ENCODE measurements at regions not wholly inside any gene's neighbourhood (a gene's known extent, or its start where the extent isn't known, plus 50 kb on each side); places are given as distances from the start of the nearest gene placed in this dataset.
A peak's percentile ranks its signal among the peaks of the same experiment; 100 is the strongest.

DNA sequence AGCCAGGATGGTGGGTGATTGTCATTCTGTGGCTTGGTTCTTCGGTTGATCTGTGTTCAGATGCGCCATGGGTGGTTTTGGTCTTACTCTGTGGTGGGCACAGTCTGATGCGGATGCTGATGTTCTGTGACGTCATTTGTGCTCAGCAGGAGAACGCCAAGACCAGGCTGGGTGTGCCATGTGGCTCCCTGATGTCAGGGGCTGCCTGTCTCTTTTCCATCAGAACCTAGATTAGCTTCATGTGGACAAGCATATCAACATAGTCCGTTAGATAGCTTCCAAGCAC lies 100.6 kb upstream of the ARL4C start:
- no peak for DNase-seq (ENCODE audit: extremely low read depth, low read depth)
- TF ChIP-seq, protein P1, sequence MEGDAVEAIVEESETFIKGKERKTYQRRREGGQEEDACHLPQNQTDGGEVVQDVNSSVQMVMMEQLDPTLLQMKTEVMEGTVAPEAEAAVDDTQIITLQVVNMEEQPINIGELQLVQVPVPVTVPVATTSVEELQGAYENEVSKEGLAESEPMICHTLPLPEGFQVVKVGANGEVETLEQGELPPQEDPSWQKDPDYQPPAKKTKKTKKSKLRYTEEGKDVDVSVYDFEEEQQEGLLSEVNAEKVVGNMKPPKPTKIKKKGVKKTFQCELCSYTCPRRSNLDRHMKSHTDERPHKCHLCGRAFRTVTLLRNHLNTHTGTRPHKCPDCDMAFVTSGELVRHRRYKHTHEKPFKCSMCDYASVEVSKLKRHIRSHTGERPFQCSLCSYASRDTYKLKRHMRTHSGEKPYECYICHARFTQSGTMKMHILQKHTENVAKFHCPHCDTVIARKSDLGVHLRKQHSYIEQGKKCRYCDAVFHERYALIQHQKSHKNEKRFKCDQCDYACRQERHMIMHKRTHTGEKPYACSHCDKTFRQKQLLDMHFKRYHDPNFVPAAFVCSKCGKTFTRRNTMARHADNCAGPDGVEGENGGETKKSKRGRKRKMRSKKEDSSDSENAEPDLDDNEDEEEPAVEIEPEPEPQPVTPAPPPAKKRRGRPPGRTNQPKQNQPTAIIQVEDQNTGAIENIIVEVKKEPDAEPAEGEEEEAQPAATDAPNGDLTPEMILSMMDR (IDR thresholded peaks at IDR 0.05; ENCODE audit: low read depth, low read length), result no peak

DNA sequence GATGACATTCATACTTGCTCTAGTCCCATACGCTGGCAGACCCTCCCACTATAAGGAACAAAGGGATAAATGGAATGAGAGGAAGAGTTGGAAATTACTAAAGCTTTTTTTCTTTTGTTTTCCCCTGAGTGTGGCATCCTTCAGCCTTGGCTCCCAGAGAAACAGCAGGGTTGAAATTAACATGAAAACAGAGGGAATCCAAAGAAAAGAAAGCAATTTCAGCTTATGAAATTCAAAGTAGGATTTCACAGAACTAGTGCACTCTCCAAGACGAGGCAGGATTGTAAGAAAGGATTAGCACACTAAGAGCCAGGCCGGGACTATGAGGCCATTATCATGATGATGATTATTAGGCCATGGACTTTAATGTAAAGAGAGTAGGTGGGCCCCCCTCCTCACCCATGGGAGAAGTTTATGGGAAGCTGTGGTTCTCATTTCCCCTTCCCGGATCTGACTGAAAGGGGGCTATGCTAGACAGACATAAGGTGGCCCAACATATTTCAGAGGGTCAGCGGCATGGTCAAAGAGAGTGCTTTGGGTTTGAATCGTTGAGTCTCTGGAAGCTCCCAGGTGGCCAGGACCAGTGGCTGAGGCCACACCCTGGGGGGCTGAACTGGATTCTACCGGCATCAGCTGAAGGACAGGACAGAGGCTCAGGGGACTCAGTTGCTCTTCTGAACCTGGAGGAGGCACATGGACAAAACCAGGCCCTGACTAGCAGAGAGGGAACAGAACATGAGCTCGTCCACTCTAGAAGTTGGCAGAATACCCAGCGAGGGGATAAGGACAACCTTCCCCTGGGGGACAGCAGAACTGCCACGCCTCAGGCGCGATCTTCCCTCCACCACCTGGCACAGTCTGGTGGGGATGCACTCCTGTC lies 100.1 kb upstream of the ARL4C start:
- TF ChIP-seq, protein P1 (IDR thresholded peaks at IDR 0.05; ENCODE audit: low read depth, low read length), result no peak
- DNase-seq (ENCODE audit: extremely low read depth, low read depth), result no peak

DNA sequence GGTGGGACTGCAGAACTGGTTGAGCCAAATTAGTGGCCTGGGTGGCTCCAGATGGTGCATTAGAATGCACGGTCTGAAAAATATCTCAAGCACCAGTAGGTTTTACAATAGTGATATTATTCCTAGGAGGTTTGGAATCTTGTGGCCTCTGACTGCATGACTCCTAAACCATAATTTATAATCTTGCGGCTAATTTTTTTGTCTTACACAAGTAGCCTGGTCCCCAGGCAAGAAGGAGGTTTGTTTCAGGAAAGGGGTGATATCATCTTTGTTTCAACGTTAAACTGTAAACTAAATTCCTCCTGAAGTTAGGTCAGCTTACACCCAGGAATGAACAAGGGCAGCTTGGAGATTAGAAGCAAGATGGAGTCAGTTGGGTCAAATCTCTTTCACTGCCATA lies 98.9 kb upstream of the ARL4C start:
- DNase-seq (ENCODE audit: extremely low read depth, low read depth), result peak; percentile 7
- TF ChIP-seq, protein P1 (IDR thresholded peaks at IDR 0.05; ENCODE audit: low read depth, low read length), result no peak

DNA sequence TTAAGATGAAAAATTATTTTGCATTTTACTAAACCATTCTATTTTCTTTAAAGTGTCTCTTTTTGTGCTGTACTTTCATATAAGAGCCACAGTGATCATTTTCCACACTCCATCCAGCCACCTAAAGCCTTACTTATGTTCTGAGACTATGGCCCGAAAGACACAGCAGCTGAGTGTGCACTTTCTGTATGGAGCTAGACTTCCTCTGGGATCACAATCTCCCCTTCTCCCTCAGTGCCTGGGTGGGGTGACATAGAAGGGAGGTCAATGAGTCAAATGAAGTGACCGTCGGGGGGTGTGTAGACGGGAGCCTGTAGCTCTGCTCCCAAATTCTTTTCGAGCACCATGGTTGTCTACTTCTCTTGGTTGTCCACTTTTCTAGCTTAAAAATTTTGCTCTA lies 97.8 kb upstream of the ARL4C start:
- TF ChIP-seq, protein P1 (IDR thresholded peaks at IDR 0.05; ENCODE audit: low read depth, low read length), result no peak
- DNase-seq (ENCODE audit: extremely low read depth, low read depth), result no peak

DNA sequence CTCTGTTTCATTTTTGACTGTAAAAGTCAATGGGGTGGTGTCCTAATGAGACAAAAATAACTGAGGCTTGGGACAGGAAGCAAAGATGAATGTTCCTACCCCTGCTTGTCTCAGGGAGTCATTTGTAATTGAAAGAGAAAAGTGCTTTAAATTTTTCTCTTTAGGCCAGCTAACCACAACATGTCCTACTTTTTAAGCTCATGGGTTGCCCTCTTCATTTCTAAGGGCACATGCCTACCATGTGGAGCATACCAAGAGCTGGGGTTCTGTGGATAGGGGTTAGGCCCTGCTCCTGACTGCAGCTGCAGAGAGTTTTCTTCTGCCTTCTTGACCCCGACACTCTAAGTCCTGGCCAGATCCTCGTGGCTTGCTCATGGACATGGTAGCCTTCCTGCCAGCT lies 96.8 kb upstream of the ARL4C start:
- TF ChIP-seq, protein P1 (IDR thresholded peaks at IDR 0.05; ENCODE audit: low read depth, low read length), result no peak
- DNase-seq (ENCODE audit: extremely low read depth, low read depth), result no peak

DNA sequence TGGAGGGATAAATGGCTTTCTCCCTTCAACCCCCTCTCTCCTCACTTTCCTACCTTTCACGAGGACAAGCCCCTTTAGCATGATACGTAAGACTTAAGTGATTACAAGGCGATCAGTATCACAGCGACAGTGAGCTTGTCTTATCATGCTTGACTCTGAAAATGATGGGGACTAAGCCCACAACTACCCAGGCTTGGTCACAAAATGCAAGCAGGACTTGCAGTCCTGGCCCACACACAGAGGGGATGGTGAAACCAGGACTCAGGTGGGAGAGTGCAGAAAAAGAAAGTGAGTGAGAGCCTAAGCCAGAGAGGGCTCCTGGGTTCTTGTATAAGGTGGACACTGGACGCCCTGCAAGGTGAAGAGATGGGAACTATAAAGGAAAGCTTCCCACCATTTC lies 95.7 kb upstream of the ARL4C start:
- TF ChIP-seq, protein P1 (IDR thresholded peaks at IDR 0.05; ENCODE audit: low read depth, low read length), result no peak
- DNase-seq (ENCODE audit: extremely low read depth, low read depth), result no peak

DNA sequence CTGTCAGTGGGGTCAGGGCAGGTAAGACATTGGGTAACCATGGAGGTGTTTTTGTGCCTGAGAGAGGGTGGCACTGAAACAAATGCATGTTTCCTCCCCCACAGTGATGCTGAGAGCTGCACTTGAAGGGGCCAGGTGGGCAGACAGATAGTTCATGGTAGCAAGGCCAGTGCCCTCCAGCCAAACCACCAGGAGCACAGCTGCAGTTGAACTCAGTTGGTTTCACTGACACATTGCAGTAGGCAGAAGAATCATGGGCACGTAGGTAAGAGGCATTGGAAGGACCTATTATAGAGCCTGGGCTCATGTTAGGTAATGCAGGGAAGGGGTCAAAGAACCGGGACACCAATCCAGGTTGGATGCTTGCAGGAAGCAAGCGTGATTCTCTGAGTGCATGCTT lies 93.2 kb upstream of the ARL4C start:
- TF ChIP-seq, protein P1 (IDR thresholded peaks at IDR 0.05; ENCODE audit: low read depth, low read length), result no peak
- DNase-seq (ENCODE audit: extremely low read depth, low read depth), result no peak
